ENCODE measurements at regions not wholly inside any gene's neighbourhood (a gene's known extent, or its start where the extent isn't known, plus 50 kb on each side); places are given as distances from the start of the nearest gene placed in this dataset.

DNA sequence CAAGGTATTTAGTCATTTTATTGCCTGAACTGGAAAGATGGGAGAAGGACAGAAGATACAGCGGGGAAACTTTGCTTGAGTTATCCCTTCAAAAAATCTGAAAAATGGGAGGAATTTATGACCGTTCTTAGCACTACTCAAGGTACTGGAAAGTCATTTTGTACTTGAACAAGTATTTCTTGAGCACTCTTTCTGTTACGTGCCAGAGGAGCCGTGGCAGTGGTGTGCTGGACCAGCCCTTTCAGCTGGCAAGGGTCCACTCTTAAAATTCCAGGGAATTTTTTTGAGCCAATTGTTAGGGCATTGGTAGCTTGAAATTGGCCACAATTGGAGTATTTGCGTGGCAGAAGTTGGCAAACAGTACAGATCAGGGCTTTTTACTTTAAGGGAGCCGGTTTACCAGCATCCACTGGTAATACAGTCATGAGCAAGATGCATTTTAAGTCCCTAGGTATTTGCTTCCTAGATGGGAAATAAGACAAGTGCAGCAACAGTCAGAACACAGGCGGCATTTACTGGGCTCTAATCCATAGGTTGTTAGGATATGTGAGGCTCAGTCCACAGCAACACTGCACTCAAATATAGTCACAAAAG lies 145.9 kb upstream of the ST8SIA2 start:
- DNase-seq (ENCODE audit: low spot score) (no peak), ATAC-seq (no peak), FAIRE-seq (no peak)
- H3K27ac ChIP-seq (ENCODE audit: extremely low read length, insufficient read depth, low read length), result no peak overlapping the region
- CTCF ChIA-PET (ENCODE audit: low intra/inter-chr PET ratio, low total read pairs), result no interaction called here
- 7% methylated on average over 7 of the region's 7 CpGs for WGBS (ENCODE audit: low lambda C conversion rate)
- intact Hi-C loops (cut with micrococcal nuclease; ENCODE audit: unreplicated experiment), result no loop called here
- H3K27me3 ChIP-seq (ENCODE audit: control insufficient read depth in 1 of 2, insufficient read depth in 2 of 2, low read length in 2 of 2), result no peaks in the 10 kb centered on the region; a peak in 1 of 5 replicates
- in situ Hi-C loops (cut with HindIII; ENCODE audit: extremely low pct_ligation_motif_present, low pct_unique_long_range_greater_than_20kb), result no loop called here
- no peak overlapping the region for H2AFZ ChIP-seq (ENCODE audit: low read length)
- H3K4me3 ChIP-seq (replicated peaks in 1 of 3; ENCODE audit: insufficient read depth in 1 of 3, low read depth in 2 of 3, low read length in 3 of 3), result no peak overlapping the region
- TF ChIP-seq ZNF670 (CRISPR knock-in tag; IDR thresholded peaks at IDR 0.05; ENCODE audit: borderline replicate concordance), result no peak
- no peak for TF ChIP-seq ADNP (CRISPR knock-in tag; IDR thresholded peaks at IDR 0.05)
- TF ChIP-seq U2AF1 (optimal IDR thresholded peaks at IDR 0.05; ENCODE audit: low read depth, low read length), result no peak
- TF ChIP-seq, protein P1, sequence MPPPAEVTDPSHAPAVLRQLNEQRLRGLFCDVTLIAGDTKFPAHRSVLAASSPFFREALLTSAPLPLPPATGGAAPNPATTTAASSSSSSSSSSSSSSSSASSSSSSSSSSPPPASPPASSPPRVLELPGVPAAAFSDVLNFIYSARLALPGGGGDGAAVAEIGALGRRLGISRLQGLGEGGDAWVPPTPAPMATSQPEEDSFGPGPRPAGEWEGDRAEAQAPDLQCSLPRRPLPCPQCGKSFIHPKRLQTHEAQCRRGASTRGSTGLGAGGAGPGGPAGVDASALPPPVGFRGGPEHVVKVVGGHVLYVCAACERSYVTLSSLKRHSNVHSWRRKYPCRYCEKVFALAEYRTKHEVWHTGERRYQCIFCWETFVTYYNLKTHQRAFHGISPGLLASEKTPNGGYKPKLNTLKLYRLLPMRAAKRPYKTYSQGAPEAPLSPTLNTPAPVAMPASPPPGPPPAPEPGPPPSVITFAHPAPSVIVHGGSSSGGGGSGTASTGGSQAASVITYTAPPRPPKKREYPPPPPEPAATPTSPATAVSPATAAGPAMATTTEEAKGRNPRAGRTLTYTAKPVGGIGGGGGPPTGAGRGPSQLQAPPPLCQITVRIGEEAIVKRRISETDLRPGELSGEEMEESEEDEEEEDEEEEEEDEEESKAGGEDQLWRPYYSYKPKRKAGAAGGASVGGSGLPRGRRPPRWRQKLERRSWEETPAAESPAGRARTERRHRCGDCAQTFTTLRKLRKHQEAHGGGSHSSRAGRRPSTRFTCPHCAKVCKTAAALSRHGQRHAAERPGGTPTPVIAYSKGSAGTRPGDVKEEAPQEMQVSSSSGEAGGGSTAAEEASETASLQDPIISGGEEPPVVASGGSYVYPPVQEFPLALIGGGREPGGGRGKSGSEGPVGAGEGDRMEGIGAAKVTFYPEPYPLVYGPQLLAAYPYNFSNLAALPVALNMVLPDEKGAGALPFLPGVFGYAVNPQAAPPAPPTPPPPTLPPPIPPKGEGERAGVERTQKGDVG (CRISPR knock-in tag; IDR thresholded peaks at IDR 0.05; ENCODE audit: borderline replicate concordance), result no peak
- TF ChIP-seq, protein P2, sequence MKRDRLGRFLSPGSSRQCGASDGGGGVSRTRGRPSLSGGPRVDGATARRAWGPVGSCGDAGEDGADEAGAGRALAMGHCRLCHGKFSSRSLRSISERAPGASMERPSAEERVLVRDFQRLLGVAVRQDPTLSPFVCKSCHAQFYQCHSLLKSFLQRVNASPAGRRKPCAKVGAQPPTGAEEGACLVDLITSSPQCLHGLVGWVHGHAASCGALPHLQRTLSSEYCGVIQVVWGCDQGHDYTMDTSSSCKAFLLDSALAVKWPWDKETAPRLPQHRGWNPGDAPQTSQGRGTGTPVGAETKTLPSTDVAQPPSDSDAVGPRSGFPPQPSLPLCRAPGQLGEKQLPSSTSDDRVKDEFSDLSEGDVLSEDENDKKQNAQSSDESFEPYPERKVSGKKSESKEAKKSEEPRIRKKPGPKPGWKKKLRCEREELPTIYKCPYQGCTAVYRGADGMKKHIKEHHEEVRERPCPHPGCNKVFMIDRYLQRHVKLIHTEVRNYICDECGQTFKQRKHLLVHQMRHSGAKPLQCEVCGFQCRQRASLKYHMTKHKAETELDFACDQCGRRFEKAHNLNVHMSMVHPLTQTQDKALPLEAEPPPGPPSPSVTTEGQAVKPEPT (CRISPR knock-in tag; IDR thresholded peaks at IDR 0.05; ENCODE audit: low read depth), result no peak
- TF ChIP-seq ZNF230 (CRISPR knock-in tag; IDR thresholded peaks at IDR 0.05), result no peak
- no peak for TF ChIP-seq ZNF460 (CRISPR knock-in tag; IDR thresholded peaks at IDR 0.05; ENCODE audit: borderline replicate concordance)
- TF ChIP-seq, protein P3, sequence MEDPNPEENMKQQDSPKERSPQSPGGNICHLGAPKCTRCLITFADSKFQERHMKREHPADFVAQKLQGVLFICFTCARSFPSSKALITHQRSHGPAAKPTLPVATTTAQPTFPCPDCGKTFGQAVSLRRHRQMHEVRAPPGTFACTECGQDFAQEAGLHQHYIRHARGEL (CRISPR knock-in tag; IDR thresholded peaks at IDR 0.05), result no peak
- no peaks in the 10 kb centered on the region for H3K79me2 ChIP-seq (ENCODE audit: insufficient read depth, low read length)
- BruUV-seq (replicated peaks), result no TSS peak
- H3K9ac ChIP-seq (ENCODE audit: insufficient read depth, low read depth, low read length), result no peak overlapping the region
- H3K4me2 ChIP-seq (ENCODE audit: low read depth, low read length), result no peak overlapping the region
- no peaks in the 10 kb centered on the region for H4K20me1 ChIP-seq (ENCODE audit: insufficient read depth, low read length)
- POLR2A ChIA-PET, result no interaction called here
- no peaks in the 10 kb centered on the region for H3K36me3 ChIP-seq (replicated peaks in 1 of 2; ENCODE audit: control insufficient read depth in 1 of 2, insufficient read depth in 2 of 2, low read length in 2 of 2)
- H3K9me3 ChIP-seq (ENCODE audit: low read length), result no peaks in the 10 kb centered on the region
- H3K4me1 ChIP-seq (ENCODE audit: insufficient read depth, low read length), result no peaks in the 10 kb centered on the region

All from HepG2 (cell line).